ENCODE measurements at regions not wholly inside any gene's neighbourhood (a gene's known extent, or its start where the extent isn't known, plus 50 kb on each side); places are given as distances from the start of the nearest gene placed in this dataset.

- Histone ChIP-seq H3K27me3 (ENCODE audit: insufficient read depth, low read length, poor library complexity) (no peaks in the 10 kb centered on the region), H3K36me3 (ENCODE audit: control insufficient read depth, insufficient read depth, low read length) (no peaks in the 10 kb centered on the region), H3K9ac (ENCODE audit: low read length) (no peak overlapping the region), H2BK15ac (replicated peaks; ENCODE audit: low read depth) (no peak overlapping the region), H3K4me2 (ENCODE audit: low read length) (no peak overlapping the region), H3K23ac (ENCODE audit: low read length) (no peak overlapping the region), H2BK120ac (ENCODE audit: low read depth, low read length) (no peak overlapping the region), H2AK5ac (ENCODE audit: low read length) (no peak overlapping the region), H3K27ac (ENCODE audit: low read depth, low read length) (no peak overlapping the region), H3K4me1 (ENCODE audit: control insufficient read depth, low read depth, low read length) (peaks cover 2% of the 10 kb centered on the region), H3K4ac (ENCODE audit: low read depth, low read length) (no peak overlapping the region), H2BK5ac (ENCODE audit: low read length) (no peak overlapping the region), H3K18ac (ENCODE audit: low read length) (no peak overlapping the region), H3K56ac (ENCODE audit: low read length) (no peak overlapping the region), H3K79me1 (ENCODE audit: low read length) (no peaks in the 10 kb centered on the region), H3K4me3 (ENCODE audit: low read length) (no peak overlapping the region), H3K79me2 (ENCODE audit: control insufficient read depth, insufficient read depth, low read length) (no peaks in the 10 kb centered on the region), H4K8ac (ENCODE audit: low read depth, low read length) (no peak overlapping the region), H4K5ac (ENCODE audit: low read length) (no peak overlapping the region)
- no peak for DNase-seq
- no CpG with 5 or more reads among the region's 2 CpGs for WGBS (ENCODE audit: extremely low coverage, insufficient coverage, low lambda C conversion rate)
These were observed 966.9 kb upstream of the CNTN5 start for GRCh38 chr11:98053851-98054250.

DNA sequence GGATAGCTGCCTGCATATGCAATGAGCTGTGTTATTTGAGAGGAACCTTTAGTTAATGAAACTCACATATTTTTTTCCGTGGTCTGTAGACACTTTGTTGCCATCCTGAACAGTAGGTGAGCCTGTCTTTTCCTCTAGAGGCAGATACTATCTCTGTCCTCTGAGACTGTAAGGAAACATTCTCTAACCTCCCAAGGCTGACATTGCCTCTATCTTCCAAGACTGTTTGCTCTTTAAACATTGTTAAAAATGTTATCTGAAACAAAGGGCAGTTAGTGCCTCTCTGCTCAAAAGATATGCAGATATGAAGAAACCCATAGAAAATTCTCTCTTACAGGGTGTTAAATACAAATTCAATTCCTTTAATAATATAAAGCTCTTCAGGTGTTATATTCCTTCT lies 963.8 kb upstream of the CNTN5 start:
- Histone ChIP-seq H4K8ac (ENCODE audit: low read depth, low read length) (no peak overlapping the region), H3K27me3 (ENCODE audit: insufficient read depth, low read length, poor library complexity) (no peaks in the 10 kb centered on the region), H3K79me2 (ENCODE audit: control insufficient read depth, insufficient read depth, low read length) (no peaks in the 10 kb centered on the region), H3K23ac (ENCODE audit: low read length) (no peak overlapping the region), H3K27ac (ENCODE audit: low read depth, low read length) (peak overlapping the region; percentile 44), H3K79me1 (ENCODE audit: low read length) (no peaks in the 10 kb centered on the region), H3K36me3 (ENCODE audit: control insufficient read depth, insufficient read depth, low read length) (no peaks in the 10 kb centered on the region), H3K4ac (ENCODE audit: low read depth, low read length) (no peak overlapping the region), H3K4me3 (ENCODE audit: low read length) (no peak overlapping the region), H3K56ac (ENCODE audit: low read length) (peak overlapping the region; percentile 30), H3K4me1 (ENCODE audit: control insufficient read depth, low read depth, low read length) (peaks cover 2% of the 10 kb centered on the region), H3K4me2 (ENCODE audit: low read length) (no peak overlapping the region), H2BK120ac (ENCODE audit: low read depth, low read length) (no peak overlapping the region), H3K18ac (ENCODE audit: low read length) (no peak overlapping the region), H2AK5ac (ENCODE audit: low read length) (no peak overlapping the region), H2BK15ac (replicated peaks; ENCODE audit: low read depth) (no peak overlapping the region), H4K5ac (ENCODE audit: low read length) (no peak overlapping the region), H3K9ac (ENCODE audit: low read length) (no peak overlapping the region), H2BK5ac (ENCODE audit: low read length) (no peak overlapping the region)
- peak; percentile 54 for DNase-seq
- WGBS (ENCODE audit: extremely low coverage, insufficient coverage, low lambda C conversion rate) = no CpG with 5 or more reads among the region's 1 CpG

DNA sequence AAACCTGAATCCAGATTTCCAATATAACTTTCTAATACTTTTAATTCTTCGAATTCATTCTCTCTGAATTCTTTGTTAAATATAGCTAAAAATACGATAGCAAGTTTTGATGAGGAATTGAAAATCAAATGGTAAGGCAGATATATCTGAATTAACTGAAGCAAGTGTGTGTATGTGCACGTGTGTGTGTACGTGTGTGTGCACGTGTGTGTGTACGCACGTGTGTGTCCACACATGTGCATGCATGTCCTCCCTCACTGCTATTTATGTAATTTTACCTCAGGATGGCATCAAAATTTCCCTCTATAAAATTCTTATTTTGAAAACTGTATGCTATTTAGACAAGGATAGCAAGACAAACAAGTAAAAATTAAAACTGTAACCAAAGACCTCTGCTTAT lies 961.3 kb upstream of the CNTN5 start:
- H3K18ac ChIP-seq (ENCODE audit: low read length) = no peak overlapping the region
- H3K9ac ChIP-seq (ENCODE audit: low read length) = no peak overlapping the region
- no peaks in the 10 kb centered on the region for H3K79me1 ChIP-seq (ENCODE audit: low read length)
- H3K4ac ChIP-seq (ENCODE audit: low read depth, low read length) = no peak overlapping the region
- H3K56ac ChIP-seq (ENCODE audit: low read length) = no peak overlapping the region
- peaks cover 2% of the 10 kb centered on the region for H3K4me1 ChIP-seq (ENCODE audit: control insufficient read depth, low read depth, low read length)
- H3K27me3 ChIP-seq (ENCODE audit: insufficient read depth, low read length, poor library complexity) = no peaks in the 10 kb centered on the region
- no peak overlapping the region for H2AK5ac ChIP-seq (ENCODE audit: low read length)
- H2BK15ac ChIP-seq (replicated peaks; ENCODE audit: low read depth) = no peak overlapping the region
- H3K27ac ChIP-seq (ENCODE audit: low read depth, low read length) = no peak overlapping the region
- H2BK5ac ChIP-seq (ENCODE audit: low read length) = no peak overlapping the region
- no peak overlapping the region for H4K5ac ChIP-seq (ENCODE audit: low read length)
- no peak for DNase-seq
- H3K23ac ChIP-seq (ENCODE audit: low read length) = no peak overlapping the region
- H3K79me2 ChIP-seq (ENCODE audit: control insufficient read depth, insufficient read depth, low read length) = no peaks in the 10 kb centered on the region
- H4K8ac ChIP-seq (ENCODE audit: low read depth, low read length) = no peak overlapping the region
- H3K36me3 ChIP-seq (ENCODE audit: control insufficient read depth, insufficient read depth, low read length) = no peaks in the 10 kb centered on the region
- H3K4me3 ChIP-seq (ENCODE audit: low read length) = no peak overlapping the region
- no peak overlapping the region for H2BK120ac ChIP-seq (ENCODE audit: low read depth, low read length)
- H3K4me2 ChIP-seq (ENCODE audit: low read length) = no peak overlapping the region
- 50% methylated on average over 2 of the region's 7 CpGs for WGBS (ENCODE audit: extremely low coverage, insufficient coverage, low lambda C conversion rate)

DNA sequence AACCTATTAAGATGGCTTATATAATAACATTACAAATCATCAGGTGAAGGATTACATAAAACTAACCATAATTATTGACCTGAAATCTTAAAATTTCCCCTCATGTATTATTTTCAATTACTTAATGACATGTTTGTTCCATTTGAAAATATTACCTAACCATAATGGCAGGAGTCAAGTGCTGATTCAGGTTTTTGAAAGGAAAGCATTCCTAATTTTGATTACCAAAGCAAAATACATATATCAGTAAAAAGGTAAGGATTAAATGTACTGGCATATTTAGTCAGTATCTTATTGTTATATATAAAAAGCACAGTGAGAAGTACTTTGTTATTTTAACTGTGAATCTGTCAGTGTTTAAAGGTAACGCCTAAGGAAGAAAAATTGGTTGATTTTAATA lies 960.0 kb upstream of the CNTN5 start:
- no peak overlapping the region for H3K27ac ChIP-seq (ENCODE audit: low read depth, low read length)
- H2BK5ac ChIP-seq (ENCODE audit: low read length) = no peak overlapping the region
- H3K36me3 ChIP-seq (ENCODE audit: control insufficient read depth, insufficient read depth, low read length) = no peaks in the 10 kb centered on the region
- H3K27me3 ChIP-seq (ENCODE audit: insufficient read depth, low read length, poor library complexity) = no peaks in the 10 kb centered on the region
- no peak overlapping the region for H2BK120ac ChIP-seq (ENCODE audit: low read depth, low read length)
- no peak overlapping the region for H2AK5ac ChIP-seq (ENCODE audit: low read length)
- no peak overlapping the region for H3K23ac ChIP-seq (ENCODE audit: low read length)
- no peak overlapping the region for H3K4me3 ChIP-seq (ENCODE audit: low read length)
- no peak overlapping the region for H3K56ac ChIP-seq (ENCODE audit: low read length)
- H3K79me2 ChIP-seq (ENCODE audit: control insufficient read depth, insufficient read depth, low read length) = no peaks in the 10 kb centered on the region
- no peaks in the 10 kb centered on the region for H3K79me1 ChIP-seq (ENCODE audit: low read length)
- H4K8ac ChIP-seq (ENCODE audit: low read depth, low read length) = no peak overlapping the region
- H3K4me1 ChIP-seq (ENCODE audit: control insufficient read depth, low read depth, low read length) = peaks cover 2% of the 10 kb centered on the region
- no peak overlapping the region for H2BK15ac ChIP-seq (replicated peaks; ENCODE audit: low read depth)
- WGBS (ENCODE audit: extremely low coverage, insufficient coverage, low lambda C conversion rate) = no CpG with 5 or more reads among the region's 1 CpG
- H3K4ac ChIP-seq (ENCODE audit: low read depth, low read length) = no peak overlapping the region
- no peak overlapping the region for H3K4me2 ChIP-seq (ENCODE audit: low read length)
- no peak overlapping the region for H4K5ac ChIP-seq (ENCODE audit: low read length)
- no peak for DNase-seq
- no peak overlapping the region for H3K18ac ChIP-seq (ENCODE audit: low read length)
- H3K9ac ChIP-seq (ENCODE audit: low read length) = no peak overlapping the region

DNA sequence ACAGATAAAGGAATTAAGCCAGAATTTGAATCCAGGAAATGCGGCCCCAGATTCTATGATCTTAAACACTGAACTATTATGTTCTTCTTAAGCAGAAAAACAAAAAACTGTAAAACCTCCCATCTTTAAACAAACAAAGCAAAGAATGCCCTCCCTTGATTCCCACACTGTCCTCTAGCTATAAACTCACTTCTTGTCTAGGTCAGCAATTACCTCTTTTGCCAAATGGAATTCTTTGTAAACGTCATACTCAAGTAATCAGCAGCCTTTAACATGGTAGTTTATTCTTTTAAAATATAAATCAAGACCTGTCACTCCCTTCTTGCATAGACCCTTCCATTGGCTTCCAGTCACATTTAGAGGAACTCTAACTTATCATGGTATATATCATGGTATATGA lies 958.9 kb upstream of the CNTN5 start:
- Histone ChIP-seq H3K4me1 (ENCODE audit: control insufficient read depth, low read depth, low read length) (no peaks in the 10 kb centered on the region), H4K5ac (ENCODE audit: low read length) (no peak overlapping the region), H3K4ac (ENCODE audit: low read depth, low read length) (no peak overlapping the region), H3K79me1 (ENCODE audit: low read length) (no peaks in the 10 kb centered on the region), H3K4me3 (ENCODE audit: low read length) (no peak overlapping the region), H3K56ac (ENCODE audit: low read length) (no peak overlapping the region), H2BK5ac (ENCODE audit: low read length) (no peak overlapping the region), H2BK120ac (ENCODE audit: low read depth, low read length) (no peak overlapping the region), H2BK15ac (replicated peaks; ENCODE audit: low read depth) (no peak overlapping the region), H4K8ac (ENCODE audit: low read depth, low read length) (no peak overlapping the region), H3K9ac (ENCODE audit: low read length) (no peak overlapping the region), H3K36me3 (ENCODE audit: control insufficient read depth, insufficient read depth, low read length) (no peaks in the 10 kb centered on the region), H3K27me3 (ENCODE audit: insufficient read depth, low read length, poor library complexity) (no peaks in the 10 kb centered on the region), H3K4me2 (ENCODE audit: low read length) (no peak overlapping the region), H3K27ac (ENCODE audit: low read depth, low read length) (no peak overlapping the region), H3K18ac (ENCODE audit: low read length) (no peak overlapping the region), H2AK5ac (ENCODE audit: low read length) (no peak overlapping the region), H3K23ac (ENCODE audit: low read length) (no peak overlapping the region), H3K79me2 (ENCODE audit: control insufficient read depth, insufficient read depth, low read length) (no peaks in the 10 kb centered on the region)
- no CpG with 5 or more reads among the region's 2 CpGs for WGBS (ENCODE audit: extremely low coverage, insufficient coverage, low lambda C conversion rate)
- DNase-seq = no peak

- Histone ChIP-seq H3K27me3 (ENCODE audit: insufficient read depth, low read length, poor library complexity) (no peaks in the 10 kb centered on the region), H3K4me2 (ENCODE audit: low read length) (no peak overlapping the region), H3K56ac (ENCODE audit: low read length) (no peak overlapping the region), H3K36me3 (ENCODE audit: control insufficient read depth, insufficient read depth, low read length) (no peaks in the 10 kb centered on the region), H3K23ac (ENCODE audit: low read length) (no peak overlapping the region), H3K4me3 (ENCODE audit: low read length) (no peak overlapping the region), H3K4ac (ENCODE audit: low read depth, low read length) (no peak overlapping the region), H3K18ac (ENCODE audit: low read length) (no peak overlapping the region), H3K79me2 (ENCODE audit: control insufficient read depth, insufficient read depth, low read length) (no peaks in the 10 kb centered on the region), H2BK5ac (ENCODE audit: low read length) (no peak overlapping the region), H4K5ac (ENCODE audit: low read length) (no peak overlapping the region), H3K9ac (ENCODE audit: low read length) (no peak overlapping the region), H3K79me1 (ENCODE audit: low read length) (no peaks in the 10 kb centered on the region), H2BK120ac (ENCODE audit: low read depth, low read length) (no peak overlapping the region), H3K4me1 (ENCODE audit: control insufficient read depth, low read depth, low read length) (no peaks in the 10 kb centered on the region), H3K27ac (ENCODE audit: low read depth, low read length) (no peak overlapping the region), H2AK5ac (ENCODE audit: low read length) (no peak overlapping the region), H2BK15ac (replicated peaks; ENCODE audit: low read depth) (no peak overlapping the region), H4K8ac (ENCODE audit: low read depth, low read length) (no peak overlapping the region)
- no CpG with 5 or more reads among the region's 1 CpG for WGBS (ENCODE audit: extremely low coverage, insufficient coverage, low lambda C conversion rate)
- DNase-seq = no peak
These were observed 958.0 kb upstream of the CNTN5 start for GRCh38 chr11:98062714-98063113.

Data from mesendoderm (in vitro differentiated cells).